Gastroesophageal sphincter (tissue), 4 donors: ENCODE measurements at regions not wholly inside any gene's neighbourhood (a gene's known extent, or its start where the extent isn't known, plus 50 kb on each side); places are given as distances from the start of the nearest gene placed in this dataset.

Experiments
- ATAC-seq: fragments of 150-250 bp; one replicate; pipeline ENCODE4 v1.9.1; 2016; ENCODE audit warnings: mild to moderate bottlenecking, moderate library complexity
- H3K27ac ChIP-seq, 4 donors: fragments of 200-600 bp; sonication (generic) in 3 of 4; 1 replicate in 3 of 4; 2 replicates in 1 of 4; pipeline ENCODE4 v1.5.1; 2016 to 2019
- H3K27me3 ChIP-seq: fragments of 200-600 bp; sonication (generic); one replicate; pipeline ENCODE4 v1.5.1; 2019
- H3K36me3 ChIP-seq, 2 donors: fragments of 200-600 bp; sonication (generic); one replicate each; pipeline ENCODE4 v1.5.1; 2019; ENCODE audit warnings: control low read depth in 1 of 2
- H3K4me1 ChIP-seq, 3 donors: fragments of 200-600 bp; sonication (generic); 1 replicate in 2 of 3; 2 replicates in 1 of 3; pipeline ENCODE4 v1.5.1; 2016 to 2019; ENCODE audit warnings: control low read depth in 2 of 3
- H3K4me3 ChIP-seq, 2 donors: fragments of 200-600 bp; sonication (generic); one replicate each; pipeline ENCODE4 v1.5.1; 2019; ENCODE audit warnings: mild to moderate bottlenecking in 1 of 2, moderate library complexity in 1 of 2
- H3K9me3 ChIP-seq, 3 donors: fragments of 200-600 bp; sonication (generic); one replicate each; pipeline ENCODE4 v1.5.1; 2017 to 2019; ENCODE audit warnings: control low read depth in 2 of 3
- CTCF ChIP-seq, 4 experiments: fragments of 200-600 bp in 2 of 4; fragments of 450-650 bp in 2 of 4; sonication (generic) in 1 of 4; IDR thresholded peaks; one replicate each; pipeline ENCODE4 v1.5.1; 2017 to 2019; ENCODE audit warnings: antibody characterized with exemption in 4 of 4, mild to moderate bottlenecking in 2 of 4, moderate library complexity in 2 of 4
- EP300 ChIP-seq: sonication (generic); formaldehyde crosslinking; IDR thresholded peaks from one replicate; pipeline ENCODE4 v1.6.1; 2017; ENCODE audit warnings: antibody characterized with exemption, mild to moderate bottlenecking
- POLR2A ChIP-seq, 2 donors: fragments of 450-650 bp; IDR thresholded peaks; one replicate each; pipeline ENCODE4 v1.6.1; 2017; ENCODE audit warnings: antibody characterized with exemption in 2 of 2, mild to moderate bottlenecking in 2 of 2, moderate library complexity in 1 of 2
- POLR2AphosphoS5 ChIP-seq: sonication (generic); formaldehyde crosslinking; IDR thresholded peaks from one replicate; pipeline ENCODE4 v1.6.1; 2017; ENCODE audit warnings: antibody characterized with exemption
- WGBS, 2 donors: methylation state at CpG; one replicate each; pipeline ENCODE4 v1.1.5; 2018; ENCODE audit warnings: low coverage in 1 of 2; 5-methylcytosine and 5-hydroxymethylcytosine counted together

GRCh38 chr2:220282236-220282635 lies 654.8 kb downstream of the SLC4A3 start:
- Histone ChIP-seq H3K36me3 (no peaks in the 10 kb centered on the region), H3K27ac (no peak overlapping the region), H3K9me3 (no peaks in the 10 kb centered on the region), H3K27me3 (no peaks in the 10 kb centered on the region), H3K4me1 (peaks cover 0 to 11% (median 0%) of the 10 kb centered on the region in 3 donors), H3K4me3 (no peak overlapping the region)
- TF ChIP-seq POLR2AphosphoS5 (no peak), EP300 (no peak), POLR2A (IDR thresholded peaks at IDR 0.05) (no peak), CTCF (IDR thresholded peaks at IDR 0.05) (no peak)
- WGBS, 2 donors = 87 to 94% methylated on average over 3 of the region's 3 CpGs
- no peak for ATAC-seq

- Histone ChIP-seq H3K27ac (no peak overlapping the region), H3K27me3 (no peaks in the 10 kb centered on the region), H3K4me3 (no peak overlapping the region), H3K4me1 (no peaks in the 10 kb centered on the region), H3K36me3 (no peaks in the 10 kb centered on the region), H3K9me3 (peaks cover 0 to 11% (median 0%) of the 10 kb centered on the region in 3 donors)
- TF ChIP-seq POLR2A (IDR thresholded peaks at IDR 0.05) (no peak), CTCF (IDR thresholded peaks at IDR 0.05) (no peak), POLR2AphosphoS5 (no peak), EP300 (no peak)
- 93 to 100% methylated on average over 1 of the region's 1 CpG for WGBS, 2 donors
- ATAC-seq = no peak
Observed at GRCh38 chr2:220293966-220294365, 666.5 kb downstream of the SLC4A3 start.

GRCh38 chr2:220296174-220296573 lies 668.7 kb downstream of the SLC4A3 start:
- TF ChIP-seq CTCF (IDR thresholded peaks at IDR 0.05) (no peak), EP300 (no peak), POLR2AphosphoS5 (no peak), POLR2A (IDR thresholded peaks at IDR 0.05) (no peak)
- WGBS, 2 donors = 0 to 26% methylated on average over 2 of the region's 2 CpGs

GRCh38 chr2:220297093-220297492 lies 669.7 kb downstream of the SLC4A3 start:
- Histone ChIP-seq H3K27ac (no peak overlapping the region), H3K4me3 (no peak overlapping the region), H3K36me3 (no peaks in the 10 kb centered on the region), H3K4me1 (no peaks in the 10 kb centered on the region), H3K27me3 (no peaks in the 10 kb centered on the region), H3K9me3 (peaks cover 0 to 8% (median 0%) of the 10 kb centered on the region in 3 donors)
- TF ChIP-seq POLR2AphosphoS5 = no peak
- TF ChIP-seq EP300 = no peak
- TF ChIP-seq CTCF (IDR thresholded peaks at IDR 0.05) = no peak
- TF ChIP-seq POLR2A (IDR thresholded peaks at IDR 0.05) = no peak
- no peak for ATAC-seq
- 67 to 71% methylated on average over 2 of the region's 2 CpGs for WGBS, 2 donors

More at GRCh38 chr2:220296174-220296573, 668.7 kb downstream of the SLC4A3 start:
- Histone ChIP-seq H3K9me3 (peaks cover 0 to 11% (median 0%) of the 10 kb centered on the region in 3 donors), H3K27ac (no peak overlapping the region), H3K36me3 (no peaks in the 10 kb centered on the region), H3K4me1 (no peaks in the 10 kb centered on the region), H3K4me3 (no peak overlapping the region), H3K27me3 (no peaks in the 10 kb centered on the region)
- no peak for ATAC-seq

- 67 to 69% methylated on average over 2 to 3 of the region's 3 CpGs for WGBS, 2 donors
Observed at GRCh38 chr2:220300806-220301205, 673.4 kb downstream of the SLC4A3 start.

More at GRCh38 chr2:220300806-220301205, 673.4 kb downstream of the SLC4A3 start:
- Histone ChIP-seq H3K4me1 (no peaks in the 10 kb centered on the region), H3K27me3 (no peaks in the 10 kb centered on the region), H3K36me3 (no peaks in the 10 kb centered on the region), H3K9me3 (no peaks in the 10 kb centered on the region), H3K4me3 (no peak overlapping the region), H3K27ac (no peak overlapping the region)
- no peak for ATAC-seq
- TF ChIP-seq POLR2AphosphoS5 = no peak
